Hepatocyte (in vitro differentiated cells): ENCODE measurements at regions not wholly inside any gene's neighbourhood (a gene's known extent, or its start where the extent isn't known, plus 50 kb on each side); places are given as distances from the start of the nearest gene placed in this dataset.
"Not testable (repeated sequence)": the region's sequence is repeated elsewhere in the genome, so short reads cannot be mapped to it uniquely, and the experiment has no call there.

Experiments
- CTCF ChIP-seq: fragments of 200-600 bp; sonication (generic); IDR thresholded peaks from 2 replicates; pipeline ENCODE4 v1.5.1; 2016; ENCODE audit warnings: antibody characterized with exemption, mild to moderate bottlenecking; ENCODE audit not compliant: poor library complexity
- EZH2 ChIP-seq: fragments of 200-600 bp; sonication (generic); IDR thresholded peaks from 2 replicates; pipeline ENCODE4 v1.6.1; 2016; ENCODE audit warnings: antibody characterized with exemption, mild to moderate bottlenecking, borderline replicate concordance

- TF ChIP-seq CTCF, EZH2: not testable (repeated sequence)
Measured at GRCh38 chr7:65136850-65137249, 130.4 kb upstream of the ERV3-1 start.
